SU-DHL-6 (cell line): ENCODE measurements at regions not wholly inside any gene's neighbourhood (a gene's known extent, or its start where the extent isn't known, plus 50 kb on each side); places are given as distances from the start of the nearest gene placed in this dataset.

Experiments used
- H2AFZ ChIP-seq: fragments of 200-600 bp; sonication (generic); 2 replicates; pipeline ENCODE4 v1.6.1; 2014; ENCODE audit warnings: low read depth, mild to moderate bottlenecking, moderate library complexity, mixed read lengths, antibody characterized with exemption, low read length; ENCODE audit not compliant: severe bottlenecking
- H3F3A ChIP-seq: fragments of 200-600 bp; shearing (Covaris generic); 2 replicates; pipeline ENCODE4 v1.6.0; 2016; ENCODE audit warnings: antibody characterized with exemption, mild to moderate bottlenecking; ENCODE audit not compliant: insufficient read depth
- H3K27ac ChIP-seq: fragments of 200-600 bp; sonication (generic); 2 replicates; pipeline ENCODE4 v1.5.1; 2016; ENCODE audit warnings: low read depth, mild to moderate bottlenecking, low read length, moderate library complexity, mixed read lengths
- H3K27me3 ChIP-seq: fragments of 200-600 bp; sonication (generic), shearing (Covaris generic); 2 replicates; pipeline ENCODE4 v1.6.0; 2014; ENCODE audit warnings: mild to moderate bottlenecking, low read length
- H3K36me3 ChIP-seq: fragments of 200-600 bp; sonication (generic); 2 replicates; pipeline ENCODE4 v1.6.1; 2014; ENCODE audit warnings: mild to moderate bottlenecking, low read length, mixed read lengths
- H3K4me2 ChIP-seq: fragments of 300-600, 200-600 bp; shearing (Covaris generic), sonication (generic); 2 replicates; pipeline ENCODE4 v1.6.0; 2014; ENCODE audit warnings: low read length, low read depth, mild to moderate bottlenecking; ENCODE audit not compliant: poor library complexity, severe bottlenecking
- H3K4me3 ChIP-seq: fragments of 200-600 bp; sonication (generic); 2 replicates; pipeline ENCODE4 v1.5.1; 2014; ENCODE audit warnings: antibody characterized with exemption, low read length, mild to moderate bottlenecking, mixed read lengths; ENCODE audit not compliant: insufficient read depth, poor library complexity, severe bottlenecking
- H3K79me2 ChIP-seq: fragments of 200-600 bp; sonication (generic); 2 replicates; pipeline ENCODE4 v1.6.1; 2014; ENCODE audit warnings: mild to moderate bottlenecking, low read length, moderate library complexity; ENCODE audit not compliant: insufficient read depth
- H3K9ac ChIP-seq: fragments of 200-600 bp; sonication (generic); 2 replicates; pipeline ENCODE4 v1.7.0; 2014; ENCODE audit warnings: mild to moderate bottlenecking, low read length
- H3K9me2 ChIP-seq: fragments of 200-600 bp; sonication (generic); replicated peaks from 2 replicates; pipeline ENCODE4 v1.6.1; 2014; ENCODE audit warnings: low read length; ENCODE audit not compliant: insufficient read depth
- H3K9me3 ChIP-seq: fragments of 200-600 bp; sonication (generic); 2 replicates; pipeline ENCODE4 v1.6.1; 2014; ENCODE audit warnings: low read length, mixed read lengths; ENCODE audit not compliant: insufficient read depth
- H4K20me1 ChIP-seq: fragments of 200-600 bp; sonication (generic); 2 replicates; pipeline ENCODE4 v1.6.1; 2014; ENCODE audit warnings: low read depth, mild to moderate bottlenecking, antibody characterized with exemption, low read length, moderate library complexity, mixed read lengths
- EZH2phosphoT487 ChIP-seq: fragments of 200-600 bp; sonication (generic), shearing (Covaris generic); conservative IDR thresholded peaks from 2 replicates; pipeline ENCODE4 v1.6.1; 2018; ENCODE audit warnings: mild to moderate bottlenecking, antibody characterized with exemption, low read length, moderate library complexity, mixed read lengths
- TF ChIP-seq, protein P1 (sequence below): fragments of 200-600 bp; sonication (generic); IDR thresholded peaks from one replicate; pipeline ENCODE4 v1.5.1; 2017; ENCODE audit warnings: antibody characterized with exemption, mild to moderate bottlenecking, low read length, moderate library complexity; ENCODE audit not compliant: insufficient read depth, poor library complexity, severe bottlenecking

DNA sequence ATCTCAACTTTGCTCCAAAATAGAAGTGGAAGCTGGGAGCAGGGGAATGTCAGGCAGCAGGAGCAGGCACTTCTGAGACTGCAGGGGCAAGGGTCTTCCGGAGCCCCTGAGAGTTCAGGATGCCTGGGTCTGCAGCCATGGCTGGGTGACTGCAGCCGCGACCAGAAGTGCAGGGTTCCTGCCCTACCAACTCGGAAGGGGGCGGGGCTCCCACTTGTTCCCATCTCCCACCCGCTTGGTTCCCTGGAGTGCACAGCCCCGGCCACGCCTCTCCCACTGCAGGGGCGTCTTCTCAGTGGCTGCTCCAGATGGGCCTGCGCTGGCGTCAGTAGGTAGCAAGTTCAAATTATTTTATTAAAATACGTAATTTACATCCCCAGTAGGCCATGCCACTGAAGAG lies 1631.7 kb downstream of the OLFM4 start:
- Histone ChIP-seq H3F3A (no peaks in the 10 kb centered on the region), H3K79me2 (no peaks in the 10 kb centered on the region), H3K36me3 (no peaks in the 10 kb centered on the region), H3K9me2 (no peaks in the 10 kb centered on the region), H3K4me2 (no peak overlapping the region), H3K4me3 (no peak overlapping the region), H4K20me1 (no peaks in the 10 kb centered on the region), H3K27me3 (no peaks in the 10 kb centered on the region), H3K9ac (no peak overlapping the region), H3K9me3 (no peaks in the 10 kb centered on the region), H3K27ac (no peak overlapping the region), H2AFZ (no peak overlapping the region)
- TF ChIP-seq, protein P1, sequence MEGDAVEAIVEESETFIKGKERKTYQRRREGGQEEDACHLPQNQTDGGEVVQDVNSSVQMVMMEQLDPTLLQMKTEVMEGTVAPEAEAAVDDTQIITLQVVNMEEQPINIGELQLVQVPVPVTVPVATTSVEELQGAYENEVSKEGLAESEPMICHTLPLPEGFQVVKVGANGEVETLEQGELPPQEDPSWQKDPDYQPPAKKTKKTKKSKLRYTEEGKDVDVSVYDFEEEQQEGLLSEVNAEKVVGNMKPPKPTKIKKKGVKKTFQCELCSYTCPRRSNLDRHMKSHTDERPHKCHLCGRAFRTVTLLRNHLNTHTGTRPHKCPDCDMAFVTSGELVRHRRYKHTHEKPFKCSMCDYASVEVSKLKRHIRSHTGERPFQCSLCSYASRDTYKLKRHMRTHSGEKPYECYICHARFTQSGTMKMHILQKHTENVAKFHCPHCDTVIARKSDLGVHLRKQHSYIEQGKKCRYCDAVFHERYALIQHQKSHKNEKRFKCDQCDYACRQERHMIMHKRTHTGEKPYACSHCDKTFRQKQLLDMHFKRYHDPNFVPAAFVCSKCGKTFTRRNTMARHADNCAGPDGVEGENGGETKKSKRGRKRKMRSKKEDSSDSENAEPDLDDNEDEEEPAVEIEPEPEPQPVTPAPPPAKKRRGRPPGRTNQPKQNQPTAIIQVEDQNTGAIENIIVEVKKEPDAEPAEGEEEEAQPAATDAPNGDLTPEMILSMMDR = no peak
- no peak for TF ChIP-seq EZH2phosphoT487

DNA sequence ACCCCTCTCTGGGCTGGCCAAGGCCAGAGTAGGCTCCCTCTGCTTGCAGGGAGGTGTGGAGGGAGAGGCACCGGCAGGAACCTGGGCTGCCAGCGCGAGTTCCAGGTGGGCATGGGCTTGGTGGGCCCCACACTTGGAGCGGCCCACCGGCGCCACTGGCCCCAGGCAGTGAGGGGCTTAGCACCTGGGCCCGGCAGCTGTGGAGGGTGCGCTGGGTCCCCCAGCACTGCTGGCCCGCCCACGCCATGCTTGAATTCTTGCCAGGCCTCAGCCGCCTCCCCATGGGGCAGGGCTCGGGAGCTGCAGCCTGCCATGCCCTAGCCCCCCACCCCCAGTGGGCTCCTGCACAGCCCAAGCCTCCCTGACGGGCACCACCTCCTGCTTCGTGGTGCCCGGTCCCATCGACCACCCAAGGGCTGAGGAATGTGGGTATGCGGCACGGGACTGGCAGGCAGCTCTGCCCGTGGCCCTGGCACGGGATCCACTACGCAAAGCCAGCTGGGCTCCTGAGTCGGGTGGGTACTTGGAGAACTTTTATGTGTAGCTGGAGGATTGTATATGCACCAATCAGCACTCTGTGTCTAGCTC lies 1648.0 kb downstream of the OLFM4 start:
- Histone ChIP-seq H2AFZ (no peak overlapping the region), H3K4me2 (no peak overlapping the region), H3K4me3 (no peak overlapping the region), H3K9me2 (no peaks in the 10 kb centered on the region), H3K9ac (no peak overlapping the region), H3F3A (no peaks in the 10 kb centered on the region), H3K36me3 (no peaks in the 10 kb centered on the region), H4K20me1 (no peaks in the 10 kb centered on the region), H3K9me3 (no peaks in the 10 kb centered on the region), H3K27me3 (no peaks in the 10 kb centered on the region), H3K79me2 (no peaks in the 10 kb centered on the region), H3K27ac (no peak overlapping the region)
- TF ChIP-seq EZH2phosphoT487 = no peak
- TF ChIP-seq, protein P1 = no peak

DNA sequence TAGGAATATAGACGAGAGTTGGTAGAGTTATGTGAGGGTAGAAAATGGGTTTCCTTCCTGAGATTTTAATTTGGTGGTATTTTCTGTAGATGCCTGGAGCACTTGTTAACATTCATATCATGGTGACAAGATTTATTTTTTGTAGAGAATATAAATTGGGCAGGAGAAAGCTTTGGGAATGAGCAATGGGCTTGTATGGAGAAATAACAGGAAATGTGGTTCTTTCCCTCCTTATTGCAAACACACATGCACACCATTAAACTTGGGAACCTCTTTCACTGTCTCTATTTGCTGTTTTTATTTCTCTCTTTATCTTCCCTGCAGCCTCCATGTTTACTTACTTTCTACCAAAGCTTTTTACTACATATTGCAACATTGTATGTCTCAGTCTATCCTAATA lies 1653.6 kb downstream of the OLFM4 start:
- H3K27ac ChIP-seq = no peak overlapping the region
- no peaks in the 10 kb centered on the region for H3K9me2 ChIP-seq
- no peak overlapping the region for H2AFZ ChIP-seq
- no peaks in the 10 kb centered on the region for H3F3A ChIP-seq
- no peaks in the 10 kb centered on the region for H3K9me3 ChIP-seq
- no peaks in the 10 kb centered on the region for H3K36me3 ChIP-seq
- no peak overlapping the region for H3K9ac ChIP-seq
- no peaks in the 10 kb centered on the region for H4K20me1 ChIP-seq
- no peak overlapping the region for H3K4me3 ChIP-seq
- H3K27me3 ChIP-seq = no peaks in the 10 kb centered on the region
- H3K4me2 ChIP-seq = no peak overlapping the region
- no peak for TF ChIP-seq EZH2phosphoT487
- TF ChIP-seq, protein P1 = no peak
- H3K79me2 ChIP-seq = no peaks in the 10 kb centered on the region
